Middle frontal gyrus (tissue), 1 donor: ENCODE measurements at regions not wholly inside any gene's neighbourhood (a gene's known extent, or its start where the extent isn't known, plus 50 kb on each side); places are given as distances from the start of the nearest gene placed in this dataset.

Source experiments
- DNase-seq: peaks from one replicate; pipeline ENCODE4 v3.0.0-alpha.2; 2015; ENCODE audit warnings: low spot score; ENCODE audit errors: extremely low spot score

- DNase-seq, result no peak
Measured at GRCh38 chr7:26553128-26553527, 261.5 kb downstream of the SNX10 start.

DNA sequence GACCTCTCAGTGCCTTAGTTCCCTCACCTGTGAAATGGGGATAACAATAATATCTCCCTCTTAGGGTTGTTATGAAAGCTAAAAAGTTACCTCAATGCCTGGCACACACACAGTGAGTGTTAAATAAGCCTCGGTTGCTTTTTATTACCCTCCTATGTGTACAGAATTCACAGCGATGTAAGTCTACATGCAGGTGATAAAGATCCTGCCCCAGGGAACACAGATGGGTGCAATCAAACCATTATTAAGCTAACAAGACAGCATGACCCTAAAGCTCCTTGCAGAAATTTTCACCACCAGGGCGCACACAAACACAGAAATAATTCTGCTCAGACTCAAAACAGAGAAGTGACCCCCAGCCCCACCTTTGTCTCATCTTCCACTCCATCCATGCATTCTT is 261.9 kb downstream of the SNX10 start:
- DNase-seq, result no peak

- no peak for DNase-seq
Measured at GRCh38 chr7:26554952-26555351, 263.3 kb downstream of the SNX10 start.

GRCh38 chr7:26556061-26556881 is 264.6 kb downstream of the SNX10 start:
- no peak for DNase-seq

- DNase-seq, result no peak
Measured at GRCh38 chr7:26560526-26561256, 269.0 kb downstream of the SNX10 start.

DNA sequence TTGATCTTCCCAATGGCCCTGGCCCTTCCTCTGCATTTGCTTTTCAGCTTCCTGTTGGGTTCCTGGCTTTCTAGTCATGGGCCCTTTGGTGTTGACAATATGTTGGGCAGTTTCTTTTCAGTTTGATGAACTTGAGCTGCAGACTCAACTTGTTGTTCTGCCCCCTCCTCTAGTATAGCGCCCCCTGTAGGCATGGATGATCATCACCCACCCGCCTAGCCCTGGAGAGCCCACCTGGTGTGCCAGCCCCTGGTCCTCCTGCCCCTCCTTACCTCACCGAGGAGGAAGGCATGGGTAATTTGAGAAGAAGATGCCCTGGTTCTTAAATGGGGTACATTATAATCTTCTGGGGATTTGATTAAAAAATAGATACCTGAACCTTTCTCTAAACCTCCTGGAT is 271.2 kb downstream of the SNX10 start:
- no peak for DNase-seq

DNA sequence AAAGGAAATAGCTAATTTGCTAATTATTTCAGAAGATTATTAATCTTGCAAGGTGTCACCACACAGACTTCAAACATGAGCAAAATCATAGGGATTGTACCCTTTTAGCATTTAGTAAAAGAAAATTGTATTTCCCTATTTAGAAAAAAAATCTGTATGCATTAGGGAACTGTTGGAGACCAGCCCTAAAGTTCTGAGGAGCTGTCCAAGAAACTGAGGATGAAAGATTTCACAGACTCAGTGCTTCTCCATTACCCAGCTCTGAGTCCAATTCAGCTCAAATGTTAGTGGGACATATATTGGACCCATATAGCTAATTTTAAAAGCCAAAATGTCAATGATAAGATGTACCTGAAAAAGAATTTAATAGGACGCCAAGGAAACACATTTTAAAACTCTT is 271.7 kb downstream of the SNX10 start:
- DNase-seq, result no peak

DNA sequence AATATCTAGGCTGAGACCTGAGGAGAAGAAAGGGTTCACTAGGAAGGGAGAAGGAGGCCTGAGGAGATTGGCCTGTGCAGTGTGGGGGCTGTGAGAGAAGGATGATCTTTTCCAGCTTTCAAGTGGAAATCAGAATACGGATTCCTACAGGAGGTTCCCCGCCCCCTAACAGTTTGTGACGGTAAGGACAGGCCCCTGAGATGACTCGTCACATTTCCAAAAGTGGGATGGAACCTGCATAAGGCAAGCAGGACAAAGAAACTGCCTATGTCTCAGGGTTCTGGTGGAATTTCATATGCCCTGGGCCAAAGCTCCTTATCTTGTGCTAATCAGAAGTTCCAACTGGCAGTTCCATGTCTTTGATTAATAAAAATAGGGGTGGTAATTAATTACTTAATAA is 275.6 kb downstream of the SNX10 start:
- no peak for DNase-seq

- no peak for DNase-seq
Measured at GRCh38 chr7:26574476-26574875, 282.8 kb downstream of the SNX10 start.

DNA sequence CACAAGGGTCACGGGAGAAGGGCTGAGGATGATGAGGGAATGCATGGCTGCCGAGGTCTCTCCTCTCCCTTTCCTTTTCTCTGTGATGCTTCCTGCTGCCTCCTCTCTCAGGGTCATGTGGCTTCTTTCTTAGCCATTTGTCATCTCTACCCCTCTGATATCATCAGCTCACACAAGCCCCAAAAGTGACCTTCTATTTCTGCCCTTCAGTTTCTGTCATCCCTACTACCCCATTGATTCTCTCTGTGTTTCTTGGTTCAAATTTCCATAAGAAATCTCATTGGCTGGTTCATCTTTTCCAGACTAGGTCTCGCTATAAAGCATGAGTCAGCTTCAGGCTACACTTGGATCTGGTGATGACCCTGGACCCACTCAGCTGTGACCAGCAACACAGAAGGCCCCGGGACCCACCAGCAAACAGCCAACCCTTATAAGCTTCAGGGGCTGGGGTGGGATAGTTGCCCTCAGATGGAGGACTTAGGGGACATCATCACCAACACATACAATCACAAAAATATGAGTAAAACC is 284.3 kb downstream of the SKAP2 start:
- DNase-seq, result no peak

DNA sequence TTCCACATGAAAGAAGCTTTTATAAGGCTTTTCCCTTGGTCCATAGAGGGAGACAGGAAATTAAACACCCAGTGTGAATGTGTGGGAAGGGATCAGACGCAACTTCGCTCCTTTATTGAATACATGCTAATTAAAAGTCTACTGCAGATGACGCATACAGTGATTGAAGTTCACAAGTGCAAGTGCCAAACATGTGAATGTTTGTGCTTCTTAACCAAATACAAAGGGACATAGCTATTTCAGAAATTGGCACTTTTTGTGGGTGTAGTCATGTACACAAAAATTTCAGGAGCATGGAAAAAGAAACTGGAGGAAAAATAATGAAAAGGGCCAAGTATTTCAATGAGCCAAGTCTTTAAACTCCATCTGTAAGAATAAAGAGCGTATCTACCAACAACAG is 283.7 kb downstream of the SKAP2 start:
- DNase-seq, result no peak

- no peak for DNase-seq
Measured at GRCh38 chr7:26583094-26583648, 281.2 kb downstream of the SKAP2 start.

GRCh38 chr7:26584326-26584725 is 280.1 kb downstream of the SKAP2 start:
- no peak for DNase-seq

DNA sequence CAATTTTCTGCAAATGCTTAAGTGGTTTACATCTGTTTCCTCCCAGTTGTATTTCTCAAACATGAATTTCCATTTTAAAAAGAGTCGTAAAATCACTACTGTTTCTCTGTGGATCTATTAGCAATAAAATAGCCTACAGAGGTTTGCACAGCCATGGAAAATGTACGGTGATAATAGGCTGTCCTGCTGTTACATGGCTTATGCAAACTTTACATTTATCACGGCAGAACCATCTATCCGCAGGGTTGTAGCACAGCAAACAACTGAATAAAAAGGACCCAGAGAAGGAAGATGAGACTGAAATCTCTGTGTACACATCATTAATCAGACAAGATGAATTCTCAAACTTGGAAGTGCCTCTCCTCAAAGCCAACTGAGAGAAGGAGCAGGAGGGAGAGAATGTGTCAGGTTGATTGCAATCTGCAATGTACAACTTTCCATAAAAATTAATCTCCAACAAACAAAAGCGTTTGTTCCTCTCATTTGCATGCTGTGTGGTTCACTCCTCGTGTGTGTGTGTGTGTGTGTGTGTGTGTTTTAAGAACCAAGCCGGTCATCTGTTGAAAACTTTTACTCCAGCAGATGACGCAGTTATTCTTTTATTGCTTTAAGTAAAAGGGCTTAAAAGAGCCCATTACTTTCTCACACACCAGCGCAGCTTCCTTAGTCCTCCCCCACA is 279.3 kb downstream of the SKAP2 start:
- DNase-seq, result no peak

- DNase-seq, result no peak
Measured at GRCh38 chr7:26587536-26587935, 276.9 kb downstream of the SKAP2 start.

GRCh38 chr7:26588511-26588910 is 275.9 kb downstream of the SKAP2 start:
- no peak for DNase-seq

- no peak for DNase-seq
Measured at GRCh38 chr7:26590709-26591108, 273.7 kb downstream of the SKAP2 start.

- DNase-seq, result no peak
Measured at GRCh38 chr7:26592011-26592410, 272.4 kb downstream of the SKAP2 start.

DNA sequence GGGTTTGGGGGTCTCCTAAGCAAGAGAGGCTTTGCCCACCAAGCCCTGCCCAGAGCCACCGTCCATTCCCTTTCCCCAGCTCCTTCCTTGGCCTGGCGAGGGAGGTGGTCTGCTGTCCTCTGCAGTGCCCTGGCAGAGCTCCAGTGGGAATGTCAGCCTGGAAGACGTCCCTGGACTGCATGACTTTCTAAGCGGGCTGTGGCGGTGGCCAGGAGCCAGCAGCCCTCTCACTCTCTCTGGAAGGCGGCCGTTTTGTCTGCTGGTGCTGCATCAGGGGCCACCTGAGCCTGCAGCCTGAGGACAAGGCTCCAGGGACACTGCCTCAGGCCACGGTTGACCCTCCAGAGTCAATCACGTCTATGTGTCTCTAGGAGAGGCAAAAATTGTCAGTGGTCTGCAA is 271.0 kb downstream of the SKAP2 start:
- no peak for DNase-seq

DNA sequence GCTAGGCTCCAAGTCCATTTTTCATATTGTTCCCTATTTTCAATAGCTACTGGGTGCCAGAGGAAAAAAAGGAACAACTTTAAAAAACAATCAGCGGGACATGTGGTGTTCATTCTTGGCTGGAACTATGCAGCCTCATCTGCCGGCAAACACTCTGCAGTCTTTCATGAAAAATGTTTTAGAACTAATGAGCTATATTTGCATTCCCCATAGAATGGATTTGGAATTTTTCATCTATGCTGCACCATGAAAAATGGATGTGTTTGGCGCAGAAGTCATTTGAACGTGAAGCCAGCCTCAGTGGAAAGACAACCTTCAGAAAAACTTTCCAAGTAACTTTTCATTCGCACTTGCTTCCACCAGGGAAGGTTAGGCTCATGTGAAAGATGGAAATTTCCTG is 270.5 kb downstream of the SKAP2 start:
- no peak for DNase-seq

DNA sequence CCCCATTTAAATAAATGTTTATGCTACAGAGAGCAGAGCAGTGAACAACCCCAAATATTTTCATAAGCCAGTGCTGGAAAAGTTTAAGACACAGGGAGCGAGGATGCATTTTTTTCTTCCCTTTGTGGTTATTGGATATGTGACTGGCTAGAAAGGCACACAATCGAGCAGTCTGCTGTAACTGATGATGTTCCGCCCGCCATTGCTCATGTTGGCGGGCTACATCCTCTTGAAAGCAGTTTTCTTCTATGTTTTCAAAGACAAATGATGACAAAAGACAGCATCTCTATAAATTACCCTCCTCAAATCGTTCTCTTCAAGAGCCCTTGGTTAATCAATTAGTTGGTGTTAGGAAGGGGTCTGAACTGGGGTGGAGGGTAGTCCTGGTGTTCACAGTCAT is 269.8 kb downstream of the SKAP2 start:
- DNase-seq, result no peak

DNA sequence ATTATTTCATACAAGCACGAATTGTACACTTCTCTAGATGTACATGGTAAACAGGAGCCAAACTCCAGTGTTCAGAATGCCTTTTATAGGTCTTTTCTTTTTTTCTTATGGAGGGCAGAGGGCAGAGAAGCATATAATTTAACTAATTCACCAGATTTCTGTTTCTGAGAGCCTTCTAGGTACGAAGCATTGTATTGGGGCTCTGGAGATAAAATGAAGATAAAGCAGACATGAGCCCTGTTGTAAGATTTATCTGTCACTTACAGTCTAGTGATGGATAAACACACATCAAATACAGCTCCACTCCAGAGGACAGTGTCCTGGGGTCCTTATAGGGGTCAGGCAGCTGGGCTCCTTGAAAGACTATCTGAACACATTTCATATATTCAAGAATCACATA is 265.5 kb downstream of the SKAP2 start:
- no peak for DNase-seq
